A549 (cell line): ENCODE measurements at regions not wholly inside any gene's neighbourhood (a gene's known extent, or its start where the extent isn't known, plus 50 kb on each side); places are given as distances from the start of the nearest gene placed in this dataset.
"Not testable (repeated sequence)": the region's sequence is repeated elsewhere in the genome, so short reads cannot be mapped to it uniquely, and the experiment has no call there.

Source experiments
- ATAC-seq, 2 experiments: fragments of 200-7000 bp in 1 of 2; fragments of >200 bp in 1 of 2; cut with Nextera tagmentation in 1 of 2; cut with Tn5 transposase in 1 of 2; 3 replicates each; pipeline versions ENCODE4 v1.8.0 to v1.9.1; 2018 to 2020; ENCODE audit warnings: mild to moderate bottlenecking in 1 of 2, moderate library complexity in 1 of 2
- CTCF ChIA-PET: fragments of 300-600 bp; sonication (Branson Sonifier 250); formaldehyde crosslinking; extraction: SDS; loops from one replicate; lab custom pipeline; 2021; ENCODE audit warnings: antibody characterized with exemption, inconsistent platforms; lab: Yijun Ruan, JAX
- POLR2A ChIA-PET: fragments of 350-600 bp; formaldehyde crosslinking; extraction: SDS; loops from one replicate; lab custom pipeline; 2021; ENCODE audit warnings: antibody characterized with exemption, inconsistent platforms; lab: Yijun Ruan, JAX
- DNase-seq, 2 experiments: peaks; one replicate each; pipeline versions ENCODE4 v3.0.0 to v3.0.0-alpha.2; 2011 to 2016; ENCODE audit warnings: low read depth in 1 of 2, low spot score in 1 of 2
- FAIRE-seq: peaks from 2 replicates; lab custom pipeline; 2011; peaks lifted over from hg19 to GRCh38; lab: Jason Lieb, UNC
- H3K27ac ChIP-seq, 2 experiments: fragments of >200 bp; sonication (Bioruptor Twin); formaldehyde crosslinking; 3 replicates each; pipeline ENCODE4 v1.5.1; 2016 to 2017
- H3K4me1 ChIP-seq: fragments of >200 bp; sonication (Bioruptor Twin); formaldehyde crosslinking; 3 replicates; pipeline ENCODE4 v1.6.1; 2016
- H3K4me2 ChIP-seq: fragments of >200 bp; sonication (Bioruptor Twin); formaldehyde crosslinking; 3 replicates; pipeline ENCODE4 v1.6.1; 2016
- H3K4me3 ChIP-seq: fragments of >200 bp; sonication (Bioruptor Twin); formaldehyde crosslinking; 3 replicates; pipeline ENCODE4 v1.5.1; 2016
- H3K9me3 ChIP-seq: fragments of >200 bp; sonication (Bioruptor Twin); formaldehyde crosslinking; 3 replicates; pipeline ENCODE4 v1.6.1; 2016
- CHD2 ChIP-seq: fragments of 150-350 bp; IDR thresholded peaks from 2 replicates; pipeline ENCODE4 v1.6.1; 2014; ENCODE audit warnings: low read length; ENCODE audit not compliant: partially characterized antibody
- CHD4 ChIP-seq: fragments of 200-600 bp; sonication (generic); IDR thresholded peaks from 2 replicates; pipeline ENCODE4 v1.6.1; 2016; ENCODE audit warnings: antibody characterized with exemption, mild to moderate bottlenecking, borderline replicate concordance
- EHMT2 ChIP-seq: fragments of 200-600 bp; sonication (generic); IDR thresholded peaks from 2 replicates; pipeline ENCODE4 v1.6.1; 2016; ENCODE audit warnings: antibody characterized with exemption, low read depth, mild to moderate bottlenecking, moderate library complexity
- ESRRA ChIP-seq: fragments of 150-350 bp; IDR thresholded peaks from 2 replicates; pipeline ENCODE4 v1.6.1; 2014; ENCODE audit warnings: mild to moderate bottlenecking, low read length, borderline replicate concordance
- GATA3 ChIP-seq: IDR thresholded peaks from 2 replicates; pipeline ENCODE4 v1.6.1; 2012; ENCODE audit warnings: borderline replicate concordance
- HOXB5 ChIP-seq: fragments of 250-450 bp; sonication (Bioruptor Pico); IDR thresholded peaks from 2 replicates; pipeline ENCODE4 v1.5.0; 2020; ENCODE audit warnings: mild to moderate bottlenecking, moderate library complexity
- MYC ChIP-seq: IDR thresholded peaks from 2 replicates; pipeline ENCODE4 v1.6.1; 2012; ENCODE audit warnings: mild to moderate bottlenecking, inconsistent platforms, low read length, improper control_type of control experiment, borderline replicate concordance
- NFE2L2 ChIP-seq: fragments of 150-350 bp; conservative IDR thresholded peaks from 2 replicates; pipeline ENCODE4 v1.6.1; 2014; ENCODE audit warnings: low read length
- POLR2A ChIP-seq: IDR thresholded peaks from 2 replicates; pipeline ENCODE4 v1.6.1; 2012; ENCODE audit warnings: mild to moderate bottlenecking, low read length
- RAD21 ChIP-seq, 2 experiments: fragments of >200 bp in 1 of 2; sonication (Bioruptor Twin) in 1 of 2; formaldehyde crosslinking in 1 of 2; IDR thresholded peaks in 1 of 2; conservative IDR thresholded peaks in 1 of 2; 2 replicates in 1 of 2; 3 replicates in 1 of 2; pipeline ENCODE4 v1.6.1; 2012 to 2018; ENCODE audit warnings: inconsistent platforms in 1 of 2
- SREBF2 ChIP-seq: fragments of 450-650 bp; IDR thresholded peaks from 2 replicates; pipeline ENCODE4 v1.6.1; 2014; ENCODE audit warnings: mild to moderate bottlenecking, moderate library complexity
- ZFP36 ChIP-seq: fragments of 450-650 bp; IDR thresholded peaks from 2 replicates; pipeline ENCODE4 v1.6.1; 2014; ENCODE audit warnings: borderline replicate concordance; ENCODE audit not compliant: partially characterized antibody
- ZNF302 ChIP-seq: fragments of 250-450 bp; sonication (Bioruptor Pico); IDR thresholded peaks from 2 replicates; pipeline ENCODE4 v1.9.0; 2021; ENCODE audit warnings: inconsistent platforms, mild to moderate bottlenecking, moderate library complexity
- WGBS: methylation state at CpG from one replicate; pipeline ENCODE4 v1.1.6; 2017; ENCODE audit errors: missing lambda C conversion rate; 5-methylcytosine and 5-hydroxymethylcytosine counted together
- TF ChIP-seq, protein P1 (sequence below): IDR thresholded peaks from 2 replicates; pipeline ENCODE4 v1.6.1; 2012
- TF ChIP-seq, protein P2 (sequence below): fragments of 450-650 bp; IDR thresholded peaks from 2 replicates; pipeline ENCODE4 v1.6.1; 2014; ENCODE audit warnings: antibody characterized with exemption
- TF ChIP-seq, protein P3 (sequence below): fragments of >200 bp; sonication (Bioruptor Twin); formaldehyde crosslinking; IDR thresholded peaks from 3 replicates; pipeline ENCODE4 v1.6.1; 2016
- TF ChIP-seq, protein P4 (sequence below): fragments of 150-350 bp; IDR thresholded peaks from 2 replicates; pipeline ENCODE4 v1.6.1; 2014; ENCODE audit warnings: low read depth, mild to moderate bottlenecking, low read length
- TF ChIP-seq, protein P5 (sequence below): fragments of 250-450 bp; sonication (Bioruptor Pico); IDR thresholded peaks from 2 replicates; pipeline ENCODE4 v1.5.0; 2020; ENCODE audit warnings: low read depth, mild to moderate bottlenecking, moderate library complexity
- TF ChIP-seq, protein P6 (sequence below): IDR thresholded peaks from 2 replicates; pipeline ENCODE4 v1.6.1; 2012

DNA sequence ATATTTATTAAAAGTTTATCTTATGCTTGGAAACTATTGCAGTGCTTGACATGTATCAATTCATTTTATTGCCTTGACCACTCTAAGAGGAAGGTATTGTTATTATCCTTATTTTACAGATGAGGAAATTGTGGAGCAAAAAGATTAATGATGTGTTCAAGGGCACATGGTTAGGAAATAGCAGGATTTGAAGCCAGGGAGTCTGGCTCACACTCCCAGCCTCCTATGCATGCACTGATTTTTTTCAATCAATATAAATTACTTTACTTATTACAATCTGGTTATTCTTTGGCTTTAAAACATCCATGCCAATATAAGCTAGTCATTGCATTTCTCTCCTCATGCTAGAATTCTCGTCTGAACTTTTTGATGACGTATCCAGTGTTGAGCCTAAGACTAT is 94.2 kb upstream of the TBX5 start:
- Histone ChIP-seq H3K4me2 (no peak overlapping the region), H3K9me3 (no peaks in the 10 kb centered on the region), H3K4me1 (no peaks in the 10 kb centered on the region), H3K27ac (no peak overlapping the region), H3K4me3 (no peak overlapping the region)
- WGBS = 2% methylated on average over 2 of the region's 2 CpGs
- FAIRE-seq (no peak), ATAC-seq (no peak), DNase-seq (no peak)
- TF ChIP-seq NFE2L2 (no peak), HOXB5 (CRISPR knock-in tag) (no peak), RAD21 (conservative IDR thresholded peaks at IDR 0.05 in 1 of 2, IDR thresholded peaks at IDR 0.05 in 1 of 2) (no peak)
- TF ChIP-seq, protein P1, sequence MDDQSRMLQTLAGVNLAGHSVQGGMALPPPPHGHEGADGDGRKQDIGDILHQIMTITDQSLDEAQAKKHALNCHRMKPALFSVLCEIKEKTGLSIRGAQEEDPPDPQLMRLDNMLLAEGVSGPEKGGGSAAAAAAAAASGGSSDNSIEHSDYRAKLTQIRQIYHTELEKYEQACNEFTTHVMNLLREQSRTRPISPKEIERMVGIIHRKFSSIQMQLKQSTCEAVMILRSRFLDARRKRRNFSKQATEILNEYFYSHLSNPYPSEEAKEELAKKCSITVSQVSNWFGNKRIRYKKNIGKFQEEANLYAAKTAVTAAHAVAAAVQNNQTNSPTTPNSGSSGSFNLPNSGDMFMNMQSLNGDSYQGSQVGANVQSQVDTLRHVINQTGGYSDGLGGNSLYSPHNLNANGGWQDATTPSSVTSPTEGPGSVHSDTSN = no peak
- TF ChIP-seq, protein P2, sequence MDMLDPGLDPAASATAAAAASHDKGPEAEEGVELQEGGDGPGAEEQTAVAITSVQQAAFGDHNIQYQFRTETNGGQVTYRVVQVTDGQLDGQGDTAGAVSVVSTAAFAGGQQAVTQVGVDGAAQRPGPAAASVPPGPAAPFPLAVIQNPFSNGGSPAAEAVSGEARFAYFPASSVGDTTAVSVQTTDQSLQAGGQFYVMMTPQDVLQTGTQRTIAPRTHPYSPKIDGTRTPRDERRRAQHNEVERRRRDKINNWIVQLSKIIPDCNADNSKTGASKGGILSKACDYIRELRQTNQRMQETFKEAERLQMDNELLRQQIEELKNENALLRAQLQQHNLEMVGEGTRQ = no peak
- TF ChIP-seq, protein P3, sequence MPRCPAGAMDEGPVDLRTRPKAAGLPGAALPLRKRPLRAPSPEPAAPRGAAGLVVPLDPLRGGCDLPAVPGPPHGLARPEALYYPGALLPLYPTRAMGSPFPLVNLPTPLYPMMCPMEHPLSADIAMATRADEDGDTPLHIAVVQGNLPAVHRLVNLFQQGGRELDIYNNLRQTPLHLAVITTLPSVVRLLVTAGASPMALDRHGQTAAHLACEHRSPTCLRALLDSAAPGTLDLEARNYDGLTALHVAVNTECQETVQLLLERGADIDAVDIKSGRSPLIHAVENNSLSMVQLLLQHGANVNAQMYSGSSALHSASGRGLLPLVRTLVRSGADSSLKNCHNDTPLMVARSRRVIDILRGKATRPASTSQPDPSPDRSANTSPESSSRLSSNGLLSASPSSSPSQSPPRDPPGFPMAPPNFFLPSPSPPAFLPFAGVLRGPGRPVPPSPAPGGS = no peak
- ChIA-PET CTCF (interaction anchor here (1.2 to 2.0 kb wide), 2 partner anchors 8 to 19 kb away, joined by 3 to 5 read pairs; no protein-coding TSS in a partner anchor), POLR2A (no interaction called here)

DNA sequence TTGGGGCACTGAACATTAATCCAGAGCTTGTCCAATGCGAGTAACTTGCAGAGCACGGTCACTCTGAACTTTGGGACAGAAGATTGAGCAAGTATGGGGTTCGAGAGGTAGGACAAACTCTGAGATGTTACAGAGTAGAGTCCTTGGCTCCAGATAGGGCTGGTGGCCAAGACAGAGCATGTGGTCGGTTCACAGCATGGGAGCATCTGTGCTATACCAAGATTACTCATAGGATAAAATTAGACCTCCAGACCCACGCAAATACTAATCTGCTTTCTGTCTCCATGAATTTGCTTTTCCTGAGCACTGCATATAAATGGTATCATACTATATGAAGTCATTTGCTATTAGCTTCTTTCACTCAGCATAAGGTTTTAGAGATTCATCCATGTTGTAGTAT is 93.4 kb upstream of the TBX5 start:
- WGBS = under 1% methylated on average over 5 of the region's 5 CpGs
- DNase-seq (no peak), FAIRE-seq (no peak), ATAC-seq (no peak)
- Histone ChIP-seq H3K4me1 (no peaks in the 10 kb centered on the region), H3K27ac (no peak overlapping the region), H3K4me2 (no peak overlapping the region), H3K9me3 (no peaks in the 10 kb centered on the region), H3K4me3 (no peak overlapping the region)
- ChIA-PET CTCF (interaction anchor here (1.2 to 2.0 kb wide), 2 partner anchors 9 to 18 kb away, joined by 3 to 5 read pairs; no protein-coding TSS in a partner anchor), POLR2A (no interaction called here)
- no peak for TF ChIP-seq EHMT2
- TF ChIP-seq ESRRA = no peak
- no peak for TF ChIP-seq MYC
- no peak for TF ChIP-seq ZNF302
- TF ChIP-seq POLR2A = no peak

DNA sequence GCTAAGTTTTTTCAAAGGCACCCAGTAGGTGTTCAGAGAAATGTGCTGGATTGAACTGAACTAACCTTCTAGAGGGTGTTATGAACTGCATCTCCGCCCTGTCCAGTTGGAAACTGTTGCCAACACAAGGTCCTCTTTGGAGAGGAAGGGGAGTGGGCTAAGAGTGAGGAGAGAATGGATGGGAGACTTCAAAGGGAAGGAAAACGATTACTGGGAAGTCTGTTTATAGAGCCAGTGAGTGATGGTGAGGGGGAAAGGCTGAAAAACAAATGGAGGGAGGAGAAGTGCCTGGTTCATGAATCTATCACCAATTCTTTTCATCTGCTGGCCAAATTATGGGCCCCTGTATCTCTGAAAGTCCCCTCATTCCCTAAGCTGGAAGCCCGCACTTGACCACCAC is 86.0 kb upstream of the TBX5 start:
- Histone ChIP-seq H3K4me1 (no peaks in the 10 kb centered on the region), H3K4me3 (no peak overlapping the region), H3K4me2 (no peak overlapping the region), H3K9me3 (no peaks in the 10 kb centered on the region), H3K27ac (no peak overlapping the region)
- FAIRE-seq = no peak
- POLR2A ChIA-PET = no interaction called here
- 8% methylated on average over 3 of the region's 3 CpGs for WGBS
- no peak for DNase-seq
- CTCF ChIA-PET = interaction anchor here (1.8 to 2.4 kb wide), 3 partner anchors 16 to 511 kb away, joined by 6 to 10 read pairs (median 6); no protein-coding TSS in a partner anchor
- TF ChIP-seq ZNF302 (no peak), SREBF2 (no peak)
- no peak for ATAC-seq

DNA sequence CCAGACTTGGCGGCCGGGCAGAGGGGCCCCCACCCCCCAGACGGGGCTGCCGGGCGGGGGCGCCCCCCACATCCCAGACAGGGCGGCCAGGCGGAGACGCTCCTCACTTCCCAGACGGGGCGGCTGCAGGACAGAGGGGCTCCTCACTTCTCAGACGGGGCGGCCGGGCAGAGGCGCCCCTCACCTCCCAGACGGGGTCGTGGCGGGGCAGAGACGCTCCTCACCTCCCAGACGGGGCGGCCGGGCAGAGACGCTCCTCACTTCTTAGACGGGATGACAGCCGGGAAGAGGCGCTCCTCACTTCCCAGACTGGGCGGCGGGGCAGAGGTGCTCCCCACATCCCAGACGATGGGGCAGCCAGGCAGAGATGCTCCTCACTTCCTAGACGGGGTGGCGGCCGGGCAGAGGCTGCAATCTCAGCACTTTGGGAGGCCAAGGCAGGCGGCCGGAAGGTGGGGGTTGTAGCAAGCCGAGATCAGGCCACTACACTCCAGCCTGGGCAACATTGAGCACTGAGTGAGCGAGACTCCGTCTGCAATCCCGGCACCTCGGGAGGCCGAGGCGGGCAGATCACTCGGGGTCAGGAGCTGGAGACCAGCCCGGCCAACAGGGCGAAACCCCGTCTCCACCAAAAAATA is 79.0 kb upstream of the TBX5 start:
- H3K4me3 ChIP-seq, H3K4me1 ChIP-seq, H3K9me3 ChIP-seq, DNase-seq, H3K27ac ChIP-seq, ATAC-seq, FAIRE-seq, H3K4me2 ChIP-seq, POLR2A ChIA-PET: not testable (repeated sequence)
- CTCF ChIA-PET = interaction anchor here (0.6 kb wide), 1 partner anchor 1290 kb away, joined by 3 read pairs; no protein-coding TSS in a partner anchor
- 37% methylated on average over 6 of the region's 45 CpGs for WGBS

DNA sequence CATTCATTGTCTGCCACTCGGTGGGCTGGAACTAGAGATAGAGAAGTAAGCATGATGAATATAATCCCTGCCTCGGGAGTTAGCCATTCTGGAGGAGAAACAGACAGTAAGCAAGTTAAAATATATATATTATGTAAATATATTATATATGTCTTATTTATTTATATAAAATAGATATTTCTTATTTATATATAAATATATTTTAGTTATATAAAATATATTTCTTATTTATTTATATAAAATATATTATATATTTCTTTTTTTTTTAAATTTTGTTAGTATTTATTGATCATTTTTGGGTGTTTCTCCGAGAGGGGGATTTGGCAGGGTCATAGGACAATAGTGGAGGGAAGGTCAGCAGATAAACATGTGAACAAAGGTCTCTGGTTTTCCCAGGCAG is 78.1 kb upstream of the TBX5 start:
- H3K4me2 ChIP-seq = no peak overlapping the region
- FAIRE-seq (no peak), DNase-seq (no peak), ATAC-seq (no peak)
- 0 out of 3 replicates have a peak, but pooled peaks cover 6% of the 10 kb centered on the region for H3K4me1 ChIP-seq
- no peak overlapping the region for H3K27ac ChIP-seq
- peaks cover 5% of the 10 kb centered on the region; the same call in 1 of the 3 replicates for H3K9me3 ChIP-seq
- 10% methylated on average over 3 of the region's 3 CpGs for WGBS
- POLR2A ChIA-PET = no interaction called here
- CTCF ChIA-PET = interaction anchor here (1.8 kb wide), 1 partner anchor 25 kb away, joined by 10 read pairs; no protein-coding TSS in a partner anchor
- H3K4me3 ChIP-seq = no peak overlapping the region
- TF ChIP-seq EHMT2 = no peak
- no peak for TF ChIP-seq CHD4
- TF ChIP-seq ZFP36 = no peak
- TF ChIP-seq, protein P4, sequence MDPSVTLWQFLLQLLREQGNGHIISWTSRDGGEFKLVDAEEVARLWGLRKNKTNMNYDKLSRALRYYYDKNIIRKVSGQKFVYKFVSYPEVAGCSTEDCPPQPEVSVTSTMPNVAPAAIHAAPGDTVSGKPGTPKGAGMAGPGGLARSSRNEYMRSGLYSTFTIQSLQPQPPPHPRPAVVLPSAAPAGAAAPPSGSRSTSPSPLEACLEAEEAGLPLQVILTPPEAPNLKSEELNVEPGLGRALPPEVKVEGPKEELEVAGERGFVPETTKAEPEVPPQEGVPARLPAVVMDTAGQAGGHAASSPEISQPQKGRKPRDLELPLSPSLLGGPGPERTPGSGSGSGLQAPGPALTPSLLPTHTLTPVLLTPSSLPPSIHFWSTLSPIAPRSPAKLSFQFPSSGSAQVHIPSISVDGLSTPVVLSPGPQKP = no peak
- TF ChIP-seq, protein P5, sequence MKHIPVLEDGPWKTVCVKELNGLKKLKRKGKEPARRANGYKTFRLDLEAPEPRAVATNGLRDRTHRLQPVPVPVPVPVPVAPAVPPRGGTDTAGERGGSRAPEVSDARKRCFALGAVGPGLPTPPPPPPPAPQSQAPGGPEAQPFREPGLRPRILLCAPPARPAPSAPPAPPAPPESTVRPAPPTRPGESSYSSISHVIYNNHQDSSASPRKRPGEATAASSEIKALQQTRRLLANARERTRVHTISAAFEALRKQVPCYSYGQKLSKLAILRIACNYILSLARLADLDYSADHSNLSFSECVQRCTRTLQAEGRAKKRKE (CRISPR knock-in tag) = no peak
- no peak for TF ChIP-seq CHD2
- no peak for TF ChIP-seq GATA3
- TF ChIP-seq, protein P6, sequence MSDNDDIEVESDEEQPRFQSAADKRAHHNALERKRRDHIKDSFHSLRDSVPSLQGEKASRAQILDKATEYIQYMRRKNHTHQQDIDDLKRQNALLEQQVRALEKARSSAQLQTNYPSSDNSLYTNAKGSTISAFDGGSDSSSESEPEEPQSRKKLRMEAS = no peak
